K562 (cell line): ENCODE measurements at regions not wholly inside any gene's neighbourhood (a gene's known extent, or its start where the extent isn't known, plus 50 kb on each side); places are given as distances from the start of the nearest gene placed in this dataset.

Source experiments
- CHD2 ChIP-seq: IDR thresholded peaks from 2 replicates; pipeline ENCODE4 v1.6.1; 2011; ENCODE audit warnings: low read depth, low read length
- HDAC8 ChIP-seq: fragments of 450-650 bp; IDR thresholded peaks from 2 replicates; pipeline ENCODE4 v1.6.1; 2016; ENCODE audit warnings: mild to moderate bottlenecking, missing genetic modification characterization, moderate library complexity, missing compliant biosample characterization
- IRF1 ChIP-seq: sonication (generic); formaldehyde crosslinking; IDR thresholded peaks from 2 replicates; pipeline ENCODE4 v1.8.0; 2022; ENCODE audit warnings: missing genetic modification reagents, mild to moderate bottlenecking, borderline replicate concordance
- POLR2AphosphoS2 ChIP-seq: IDR thresholded peaks from 2 replicates; pipeline ENCODE4 v1.6.1; 2012; ENCODE audit warnings: low read length, improper control_type of control experiment
- ZBTB11 ChIP-seq, 3 experiments: fragments of 200-800 bp in 1 of 3; fragments of 250-450 bp in 1 of 3; fragments of 450-650 bp in 1 of 3; sonication (Bioruptor Pico) in 1 of 3; sonication (Bioruptor generic) in 1 of 3; formaldehyde crosslinking in 1 of 3; IDR thresholded peaks; 2 replicates each; pipeline versions ENCODE4 v1.6.1 to v1.8.0; 2016 to 2022; ENCODE audit warnings: mild to moderate bottlenecking in 2 of 3, missing genetic modification characterization in 2 of 3, missing compliant biosample characterization in 1 of 3, moderate library complexity in 1 of 3
- ZC3H8 ChIP-seq: fragments of 450-650 bp; IDR thresholded peaks from 2 replicates; pipeline ENCODE4 v1.6.1; 2017
- ZFP1 ChIP-seq: fragments of 450-650 bp; formaldehyde crosslinking; IDR thresholded peaks from 2 replicates; pipeline ENCODE4 v1.4.0; 2020; ENCODE audit warnings: mild to moderate bottlenecking, mixed read lengths
- TF ChIP-seq, protein P1 (sequence below): conservative IDR thresholded peaks from 2 replicates; pipeline ENCODE4 v1.6.1; 2011; ENCODE audit warnings: low read depth, mild to moderate bottlenecking, low read length; ENCODE audit not compliant: control insufficient read depth
- TF ChIP-seq, protein P2 (sequence below): fragments of 250-450 bp; sonication (Bioruptor Pico); IDR thresholded peaks from 2 replicates; pipeline ENCODE4 v1.4.0; 2020

- no peak for TF ChIP-seq POLR2AphosphoS2
- TF ChIP-seq ZC3H8, result no peak
- TF ChIP-seq ZFP1, result no peak
- no peak for TF ChIP-seq HDAC8 (tag)
- TF ChIP-seq, protein P1, sequence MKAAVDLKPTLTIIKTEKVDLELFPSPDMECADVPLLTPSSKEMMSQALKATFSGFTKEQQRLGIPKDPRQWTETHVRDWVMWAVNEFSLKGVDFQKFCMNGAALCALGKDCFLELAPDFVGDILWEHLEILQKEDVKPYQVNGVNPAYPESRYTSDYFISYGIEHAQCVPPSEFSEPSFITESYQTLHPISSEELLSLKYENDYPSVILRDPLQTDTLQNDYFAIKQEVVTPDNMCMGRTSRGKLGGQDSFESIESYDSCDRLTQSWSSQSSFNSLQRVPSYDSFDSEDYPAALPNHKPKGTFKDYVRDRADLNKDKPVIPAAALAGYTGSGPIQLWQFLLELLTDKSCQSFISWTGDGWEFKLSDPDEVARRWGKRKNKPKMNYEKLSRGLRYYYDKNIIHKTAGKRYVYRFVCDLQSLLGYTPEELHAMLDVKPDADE, result no peak
- TF ChIP-seq CHD2, result no peak
- TF ChIP-seq, protein P2, sequence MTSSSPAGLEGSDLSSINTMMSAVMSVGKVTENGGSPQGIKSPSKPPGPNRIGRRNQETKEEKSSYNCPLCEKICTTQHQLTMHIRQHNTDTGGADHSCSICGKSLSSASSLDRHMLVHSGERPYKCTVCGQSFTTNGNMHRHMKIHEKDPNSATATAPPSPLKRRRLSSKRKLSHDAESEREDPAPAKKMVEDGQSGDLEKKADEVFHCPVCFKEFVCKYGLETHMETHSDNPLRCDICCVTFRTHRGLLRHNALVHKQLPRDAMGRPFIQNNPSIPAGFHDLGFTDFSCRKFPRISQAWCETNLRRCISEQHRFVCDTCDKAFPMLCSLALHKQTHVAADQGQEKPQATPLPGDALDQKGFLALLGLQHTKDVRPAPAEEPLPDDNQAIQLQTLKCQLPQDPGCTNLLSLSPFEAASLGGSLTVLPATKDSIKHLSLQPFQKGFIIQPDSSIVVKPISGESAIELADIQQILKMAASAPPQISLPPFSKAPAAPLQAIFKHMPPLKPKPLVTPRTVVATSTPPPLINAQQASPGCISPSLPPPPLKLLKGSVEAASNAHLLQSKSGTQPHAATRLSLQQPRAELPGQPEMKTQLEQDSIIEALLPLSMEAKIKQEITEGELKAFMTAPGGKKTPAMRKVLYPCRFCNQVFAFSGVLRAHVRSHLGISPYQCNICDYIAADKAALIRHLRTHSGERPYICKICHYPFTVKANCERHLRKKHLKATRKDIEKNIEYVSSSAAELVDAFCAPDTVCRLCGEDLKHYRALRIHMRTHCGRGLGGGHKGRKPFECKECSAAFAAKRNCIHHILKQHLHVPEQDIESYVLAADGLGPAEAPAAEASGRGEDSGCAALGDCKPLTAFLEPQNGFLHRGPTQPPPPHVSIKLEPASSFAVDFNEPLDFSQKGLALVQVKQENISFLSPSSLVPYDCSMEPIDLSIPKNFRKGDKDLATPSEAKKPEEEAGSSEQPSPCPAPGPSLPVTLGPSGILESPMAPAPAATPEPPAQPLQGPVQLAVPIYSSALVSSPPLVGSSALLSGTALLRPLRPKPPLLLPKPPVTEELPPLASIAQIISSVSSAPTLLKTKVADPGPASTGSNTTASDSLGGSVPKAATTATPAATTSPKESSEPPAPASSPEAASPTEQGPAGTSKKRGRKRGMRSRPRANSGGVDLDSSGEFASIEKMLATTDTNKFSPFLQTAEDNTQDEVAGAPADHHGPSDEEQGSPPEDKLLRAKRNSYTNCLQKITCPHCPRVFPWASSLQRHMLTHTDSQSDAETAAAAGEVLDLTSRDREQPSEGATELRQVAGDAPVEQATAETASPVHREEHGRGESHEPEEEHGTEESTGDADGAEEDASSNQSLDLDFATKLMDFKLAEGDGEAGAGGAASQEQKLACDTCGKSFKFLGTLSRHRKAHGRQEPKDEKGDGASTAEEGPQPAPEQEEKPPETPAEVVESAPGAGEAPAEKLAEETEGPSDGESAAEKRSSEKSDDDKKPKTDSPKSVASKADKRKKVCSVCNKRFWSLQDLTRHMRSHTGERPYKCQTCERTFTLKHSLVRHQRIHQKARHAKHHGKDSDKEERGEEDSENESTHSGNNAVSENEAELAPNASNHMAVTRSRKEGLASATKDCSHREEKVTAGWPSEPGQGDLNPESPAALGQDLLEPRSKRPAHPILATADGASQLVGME (CRISPR knock-in tag), result no peak
- TF ChIP-seq ZBTB11 (CRISPR knock-in tag; IDR thresholded peaks at IDR 0.05), result no peak
- TF ChIP-seq IRF1 (CRISPR knock-in tag), result no peak
Observed at GRCh38 chr12:84643993-84644392, 268.6 kb downstream of the SLC6A15 start.
